ENCODE measurements at regions not wholly inside any gene's neighbourhood (a gene's known extent, or its start where the extent isn't known, plus 50 kb on each side); places are given as distances from the start of the nearest gene placed in this dataset.

GRCh38 chr3:178258121-178258520 lies 278.1 kb upstream of the KCNMB2 start:
- H3K4me3 ChIP-seq (replicated peaks; ENCODE audit: low read depth, low read length) = no peak overlapping the region
- DNase-seq (ENCODE audit: low read depth) = no peak
- no peak for TF ChIP-seq CTCF (IDR thresholded peaks at IDR 0.05; ENCODE audit: low read length, missing control alignments)

- H3K4me3 ChIP-seq (replicated peaks; ENCODE audit: low read depth, low read length) = no peak overlapping the region
- TF ChIP-seq CTCF (IDR thresholded peaks at IDR 0.05; ENCODE audit: low read length, missing control alignments) = no peak
These were observed 276.5 kb upstream of the KCNMB2 start for GRCh38 chr3:178259703-178260102.

GRCh38 chr3:178260887-178261565 lies 275.2 kb upstream of the KCNMB2 start:
- peak; percentile 16 for DNase-seq (ENCODE audit: low read depth)
- H3K4me3 ChIP-seq (replicated peaks; ENCODE audit: low read depth, low read length) = no peak overlapping the region
- TF ChIP-seq CTCF (IDR thresholded peaks at IDR 0.05; ENCODE audit: low read length, missing control alignments) = no peak

More at GRCh38 chr3:178259703-178260102, 276.5 kb upstream of the KCNMB2 start:
- no peak for DNase-seq (ENCODE audit: low read depth)

- TF ChIP-seq CTCF (IDR thresholded peaks at IDR 0.05; ENCODE audit: low read length, missing control alignments) = no peak
- peak; percentile 30 for DNase-seq (ENCODE audit: low read depth)
- H3K4me3 ChIP-seq (replicated peaks; ENCODE audit: low read depth, low read length) = no peak overlapping the region
These were observed 272.9 kb upstream of the KCNMB2 start for GRCh38 chr3:178263236-178263916.

- no peak for DNase-seq (ENCODE audit: low read depth)
- no peak overlapping the region for H3K4me3 ChIP-seq (replicated peaks; ENCODE audit: low read depth, low read length)
- TF ChIP-seq CTCF (IDR thresholded peaks at IDR 0.05; ENCODE audit: low read length, missing control alignments) = no peak
These were observed 268.9 kb upstream of the KCNMB2 start for GRCh38 chr3:178267158-178267844.

- no peak for DNase-seq (ENCODE audit: low read depth)
- H3K4me3 ChIP-seq (replicated peaks; ENCODE audit: low read depth, low read length) = no peak overlapping the region
- TF ChIP-seq CTCF (IDR thresholded peaks at IDR 0.05; ENCODE audit: low read length, missing control alignments) = no peak
These were observed 265.4 kb upstream of the KCNMB2 start for GRCh38 chr3:178270838-178271237.

Measured in fibroblast of pulmonary artery (primary cell).